Parathyroid adenoma (tissue), 2 donors: ENCODE measurements at regions not wholly inside any gene's neighbourhood (a gene's known extent, or its start where the extent isn't known, plus 50 kb on each side); places are given as distances from the start of the nearest gene placed in this dataset.
"Not testable (repeated sequence)": the region's sequence is repeated elsewhere in the genome, so short reads cannot be mapped to it uniquely, and the experiment has no call there.

ENCODE experiments used
- H2AFZ ChIP-seq: fragments of 300-600 bp; sonication (generic); one replicate; pipeline ENCODE4 v1.7.0; 2017; ENCODE audit warnings: antibody characterized with exemption, mild to moderate bottlenecking
- H3K27ac ChIP-seq: fragments of 300-600 bp; sonication (generic); one replicate; pipeline ENCODE4 v1.7.0; 2017
- H3K27me3 ChIP-seq: fragments of 300-600 bp; sonication (generic); one replicate; pipeline ENCODE4 v1.7.0; 2017; ENCODE audit warnings: low read length; ENCODE audit not compliant: control insufficient read depth, insufficient read depth
- H3K36me3 ChIP-seq: fragments of 300-600 bp; sonication (generic); one replicate; pipeline ENCODE4 v1.7.0; 2017; ENCODE audit warnings: low read length; ENCODE audit not compliant: control insufficient read depth, insufficient read depth
- H3K4me1 ChIP-seq: fragments of 300-600 bp; sonication (generic); one replicate; pipeline ENCODE4 v1.7.0; 2017; ENCODE audit warnings: control low read depth
- H3K4me2 ChIP-seq: fragments of 300-600 bp; sonication (generic); one replicate; pipeline ENCODE4 v1.7.0; 2017; ENCODE audit warnings: low read length
- H3K4me3 ChIP-seq: fragments of 300-600 bp; sonication (generic); one replicate; pipeline ENCODE4 v1.7.0; 2017; ENCODE audit warnings: low read depth, low read length
- H3K79me2 ChIP-seq: fragments of 300-600 bp; sonication (generic); one replicate; pipeline ENCODE4 v1.7.0; 2017; ENCODE audit warnings: control low read depth
- H3K9ac ChIP-seq: fragments of 300-600 bp; sonication (generic); one replicate; pipeline ENCODE4 v1.7.0; 2017; ENCODE audit warnings: mild to moderate bottlenecking
- H3K9me3 ChIP-seq: fragments of 300-600 bp; sonication (generic); one replicate; pipeline ENCODE4 v1.7.0; 2017; ENCODE audit warnings: low read length; ENCODE audit not compliant: control insufficient read depth
- CTCF ChIP-seq: fragments of 300-600 bp; sonication (generic); IDR thresholded peaks from one replicate; pipeline ENCODE4 v1.7.0; 2017; ENCODE audit warnings: antibody characterized with exemption, mild to moderate bottlenecking
- donor health status: primary hyperparathyroidism.

- no peak overlapping the region for H3K27ac ChIP-seq
- TF ChIP-seq CTCF = no peak
- no peak overlapping the region for H3K4me2 ChIP-seq
- H3K4me1 ChIP-seq = no peaks in the 10 kb centered on the region
- no peak overlapping the region for H3K9ac ChIP-seq
- H3K27me3 ChIP-seq = no peaks in the 10 kb centered on the region
- no peaks in the 10 kb centered on the region for H3K36me3 ChIP-seq
- no peaks in the 10 kb centered on the region for H3K79me2 ChIP-seq
- no peak overlapping the region for H2AFZ ChIP-seq
- H3K4me3 ChIP-seq = no peak overlapping the region
- no peaks in the 10 kb centered on the region for H3K9me3 ChIP-seq
Observed at GRCh38 chr14:87255058-87255457, 737.9 kb downstream of the GALC start.

GRCh38 chr14:87254331-87254874 lies 738.6 kb downstream of the GALC start:
- H3K9ac ChIP-seq = no peak overlapping the region
- no peak overlapping the region for H2AFZ ChIP-seq
- H3K36me3 ChIP-seq = no peaks in the 10 kb centered on the region
- H3K27ac ChIP-seq = no peak overlapping the region
- no peak for TF ChIP-seq CTCF
- H3K9me3 ChIP-seq = no peaks in the 10 kb centered on the region
- no peak overlapping the region for H3K4me3 ChIP-seq
- no peak overlapping the region for H3K4me2 ChIP-seq
- no peaks in the 10 kb centered on the region for H3K4me1 ChIP-seq
- no peaks in the 10 kb centered on the region for H3K27me3 ChIP-seq
- H3K79me2 ChIP-seq = no peaks in the 10 kb centered on the region

DNA sequence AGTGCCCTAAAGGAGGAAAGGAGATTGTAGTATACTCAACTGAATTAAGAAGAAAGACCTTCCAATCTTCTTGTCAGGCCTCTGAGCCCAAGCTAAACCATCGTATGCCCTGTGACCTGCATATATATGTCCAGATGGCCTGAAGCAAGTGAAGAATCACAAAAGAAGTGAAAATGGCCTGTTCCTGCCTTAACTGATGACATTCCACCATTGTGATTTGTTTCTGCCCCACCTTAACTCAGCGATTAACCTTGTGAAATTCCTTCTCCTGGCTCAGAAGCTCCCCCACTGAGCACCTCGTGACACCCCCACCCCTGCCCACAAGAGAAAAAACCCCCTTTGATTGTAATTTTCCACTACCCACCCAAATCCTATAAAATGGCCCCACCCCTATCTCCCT lies 739.2 kb downstream of the GALC start:
- H3K9ac ChIP-seq, H3K4me2 ChIP-seq, H2AFZ ChIP-seq, H3K4me3 ChIP-seq, H3K9me3 ChIP-seq, H3K27me3 ChIP-seq, H3K36me3 ChIP-seq, H3K27ac ChIP-seq, H3K79me2 ChIP-seq, H3K4me1 ChIP-seq: not testable (repeated sequence)

DNA sequence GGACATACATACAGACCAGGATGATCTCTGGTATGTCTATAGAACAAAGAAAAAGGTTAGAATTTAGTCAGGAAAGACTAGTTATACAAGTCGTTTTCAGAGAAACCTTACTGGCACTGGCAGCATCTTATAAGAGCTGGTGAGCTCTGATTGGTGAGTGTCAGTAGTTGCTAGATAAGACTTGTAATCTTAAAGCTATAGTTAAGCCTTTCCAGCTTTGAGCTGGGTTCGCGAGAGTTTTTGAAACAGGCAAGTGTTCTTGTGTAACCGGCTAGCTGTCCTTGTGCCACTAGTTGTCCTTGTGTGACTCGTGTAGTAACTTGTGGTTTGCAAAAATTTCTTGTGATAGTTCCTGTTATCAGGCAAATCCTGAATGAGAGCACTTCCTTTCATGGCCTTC lies 740.9 kb downstream of the GALC start:
- Histone ChIP-seq H2AFZ (no peak overlapping the region), H3K79me2 (no peaks in the 10 kb centered on the region), H3K9me3 (no peaks in the 10 kb centered on the region), H3K36me3 (no peaks in the 10 kb centered on the region), H3K27ac (no peak overlapping the region), H3K27me3 (no peaks in the 10 kb centered on the region), H3K4me3 (no peak overlapping the region), H3K9ac (no peak overlapping the region), H3K4me1 (no peaks in the 10 kb centered on the region), H3K4me2 (no peak overlapping the region)
- TF ChIP-seq CTCF = no peak

- Histone ChIP-seq H3K9ac (no peak overlapping the region), H3K79me2 (no peaks in the 10 kb centered on the region), H3K4me1 (no peaks in the 10 kb centered on the region), H2AFZ (no peak overlapping the region), H3K27me3 (no peaks in the 10 kb centered on the region), H3K4me2 (no peak overlapping the region), H3K27ac (no peak overlapping the region), H3K36me3 (no peaks in the 10 kb centered on the region), H3K9me3 (no peaks in the 10 kb centered on the region), H3K4me3 (no peak overlapping the region)
- no peak for TF ChIP-seq CTCF
Observed at GRCh38 chr14:87251011-87251410, 742.0 kb downstream of the GALC start.
